A549 (cell line): ENCODE measurements at regions not wholly inside any gene's neighbourhood (a gene's known extent, or its start where the extent isn't known, plus 50 kb on each side); places are given as distances from the start of the nearest gene placed in this dataset.

ENCODE experiments used
- JUN ChIP-seq, 2 experiments: fragments of >200 bp; sonication (Bioruptor Twin); formaldehyde crosslinking; IDR thresholded peaks; 2 replicates in 1 of 2; 3 replicates in 1 of 2; pipeline ENCODE4 v1.6.1; 2016 to 2017
- RAD21 ChIP-seq, 2 experiments: fragments of >200 bp in 1 of 2; sonication (Bioruptor Twin) in 1 of 2; formaldehyde crosslinking in 1 of 2; IDR thresholded peaks in 1 of 2; conservative IDR thresholded peaks in 1 of 2; 2 replicates in 1 of 2; 3 replicates in 1 of 2; pipeline ENCODE4 v1.6.1; 2012 to 2018; ENCODE audit warnings: inconsistent platforms in 1 of 2
- TF ChIP-seq, protein P1 (sequence below): fragments of >200 bp; sonication (Bioruptor Twin); formaldehyde crosslinking; IDR thresholded peaks from 3 replicates; pipeline ENCODE4 v1.5.1; 2016

DNA sequence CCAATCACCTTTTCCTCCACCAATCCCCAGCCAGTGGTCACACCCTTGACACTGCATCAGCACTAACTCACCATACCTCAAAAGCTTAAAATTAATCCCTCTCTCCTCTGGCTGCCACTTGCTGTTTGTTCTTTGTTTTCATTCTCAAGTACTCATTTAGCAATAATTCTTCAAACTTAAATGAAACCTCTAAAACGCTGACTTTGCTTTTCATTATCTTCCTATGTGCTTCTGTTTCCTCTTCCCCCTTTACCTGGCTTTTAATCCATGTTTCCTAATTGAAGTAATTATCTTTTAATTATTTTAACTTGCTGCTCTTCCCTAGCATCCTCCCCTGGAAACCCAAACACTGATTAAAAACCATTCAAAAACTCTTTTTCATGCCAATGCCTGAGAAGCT is 348.9 kb upstream of the MEOX2 start:
- TF ChIP-seq, protein P1, sequence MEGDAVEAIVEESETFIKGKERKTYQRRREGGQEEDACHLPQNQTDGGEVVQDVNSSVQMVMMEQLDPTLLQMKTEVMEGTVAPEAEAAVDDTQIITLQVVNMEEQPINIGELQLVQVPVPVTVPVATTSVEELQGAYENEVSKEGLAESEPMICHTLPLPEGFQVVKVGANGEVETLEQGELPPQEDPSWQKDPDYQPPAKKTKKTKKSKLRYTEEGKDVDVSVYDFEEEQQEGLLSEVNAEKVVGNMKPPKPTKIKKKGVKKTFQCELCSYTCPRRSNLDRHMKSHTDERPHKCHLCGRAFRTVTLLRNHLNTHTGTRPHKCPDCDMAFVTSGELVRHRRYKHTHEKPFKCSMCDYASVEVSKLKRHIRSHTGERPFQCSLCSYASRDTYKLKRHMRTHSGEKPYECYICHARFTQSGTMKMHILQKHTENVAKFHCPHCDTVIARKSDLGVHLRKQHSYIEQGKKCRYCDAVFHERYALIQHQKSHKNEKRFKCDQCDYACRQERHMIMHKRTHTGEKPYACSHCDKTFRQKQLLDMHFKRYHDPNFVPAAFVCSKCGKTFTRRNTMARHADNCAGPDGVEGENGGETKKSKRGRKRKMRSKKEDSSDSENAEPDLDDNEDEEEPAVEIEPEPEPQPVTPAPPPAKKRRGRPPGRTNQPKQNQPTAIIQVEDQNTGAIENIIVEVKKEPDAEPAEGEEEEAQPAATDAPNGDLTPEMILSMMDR, result no peak
- TF ChIP-seq RAD21 (conservative IDR thresholded peaks at IDR 0.05 in 1 of 2, IDR thresholded peaks at IDR 0.05 in 1 of 2), result no peak
- TF ChIP-seq JUN (IDR thresholded peaks at IDR 0.05), result no peak
